Activated T-cell treated with anti-CD3 and anti-CD28 coated beads for 24 hours (primary cell): ENCODE measurements at regions not wholly inside any gene's neighbourhood (a gene's known extent, or its start where the extent isn't known, plus 50 kb on each side); places are given as distances from the start of the nearest gene placed in this dataset.

Experiments
- DNase-seq: peaks from one replicate; pipeline ENCODE4 v3.0.0-alpha.2; 2020; ENCODE audit warnings: low read depth

GRCh38 chr10:124264271-124264670 is 154.5 kb downstream of the OAT start:
- DNase-seq = no peak

GRCh38 chr10:124263726-124264125 is 155.0 kb downstream of the OAT start:
- DNase-seq = no peak

- no peak for DNase-seq
These were observed 155.8 kb downstream of the OAT start for GRCh38 chr10:124262971-124263370.

- DNase-seq = no peak
These were observed 156.4 kb downstream of the OAT start for GRCh38 chr10:124262234-124262865.

- no peak for DNase-seq
These were observed 159.4 kb downstream of the OAT start for GRCh38 chr10:124259139-124259825.

- no peak for DNase-seq
These were observed 160.9 kb downstream of the OAT start for GRCh38 chr10:124257781-124258180.

GRCh38 chr10:124256151-124256550 is 162.6 kb downstream of the OAT start:
- no peak for DNase-seq

- no peak for DNase-seq
These were observed 162.2 kb upstream of the CHST15 start for GRCh38 chr10:124255556-124255955.

GRCh38 chr10:124254490-124254889 is 161.1 kb upstream of the CHST15 start:
- no peak for DNase-seq

GRCh38 chr10:124253006-124253405 is 159.6 kb upstream of the CHST15 start:
- no peak for DNase-seq

GRCh38 chr10:124252097-124252715 is 158.8 kb upstream of the CHST15 start:
- DNase-seq = no peak

GRCh38 chr10:124251317-124252065 is 158.1 kb upstream of the CHST15 start:
- no peak for DNase-seq

- no peak for DNase-seq
These were observed 157.1 kb upstream of the CHST15 start for GRCh38 chr10:124250506-124250905.

GRCh38 chr10:124249812-124250432 is 156.5 kb upstream of the CHST15 start:
- DNase-seq = no peak

- DNase-seq = no peak
These were observed 155.8 kb upstream of the CHST15 start for GRCh38 chr10:124249196-124249595.

GRCh38 chr10:124248056-124249045 is 155.0 kb upstream of the CHST15 start:
- DNase-seq = no peak

- DNase-seq = no peak
These were observed 152.5 kb upstream of the CHST15 start for GRCh38 chr10:124245806-124246440.

- DNase-seq = no peak
These were observed 151.8 kb upstream of the CHST15 start for GRCh38 chr10:124245191-124245590.

GRCh38 chr10:124244256-124244877 is 151.0 kb upstream of the CHST15 start:
- DNase-seq = no peak

GRCh38 chr10:124243702-124244121 is 150.3 kb upstream of the CHST15 start:
- no peak for DNase-seq
